HCT116 (cell line): ENCODE measurements at regions not wholly inside any gene's neighbourhood (a gene's known extent, or its start where the extent isn't known, plus 50 kb on each side); places are given as distances from the start of the nearest gene placed in this dataset.
"Not testable (repeated sequence)": the region's sequence is repeated elsewhere in the genome, so short reads cannot be mapped to it uniquely, and the experiment has no call there.

Experiments
- EZH2phosphoT487 ChIP-seq: fragments of 200-600 bp; IDR thresholded peaks from 2 replicates; pipeline ENCODE4 v1.6.1; 2018; ENCODE audit warnings: antibody characterized with exemption, borderline replicate concordance
- POLR2AphosphoS5 ChIP-seq: IDR thresholded peaks from 2 replicates; pipeline ENCODE4 v1.6.1; 2011; ENCODE audit warnings: mild to moderate bottlenecking, low read depth, low read length, moderate library complexity
- RAD21 ChIP-seq: IDR thresholded peaks from 2 replicates; pipeline ENCODE4 v1.6.1; 2012; ENCODE audit warnings: low read depth, mild to moderate bottlenecking
- SRF ChIP-seq: IDR thresholded peaks from 2 replicates; pipeline ENCODE4 v1.6.1; 2012; ENCODE audit warnings: low read depth
- TCF7L2 ChIP-seq: IDR thresholded peaks from 2 replicates; pipeline ENCODE4 v1.7.0; 2011; ENCODE audit warnings: borderline replicate concordance, inconsistent platforms; ENCODE audit not compliant: insufficient read depth, insufficient read length; ENCODE audit errors: extremely low read depth
- ZBTB33 ChIP-seq: IDR thresholded peaks from 2 replicates; pipeline ENCODE4 v1.6.1; 2011; ENCODE audit warnings: mild to moderate bottlenecking, low read length, moderate library complexity; ENCODE audit not compliant: insufficient replicate concordance; ENCODE audit errors: extremely low read depth
- TF ChIP-seq, protein P1 (sequence below), 3 experiments: fragments of 200-600 bp in 1 of 3; sonication (generic) in 1 of 3; IDR thresholded peaks in 2 of 3; conservative IDR thresholded peaks in 1 of 3; 2 replicates each; pipeline ENCODE4 v1.5.1; 2012 to 2017; ENCODE audit warnings: low read depth in 2 of 3, low read length in 2 of 3, antibody characterized with exemption in 1 of 3, borderline replicate concordance in 1 of 3, control low read depth in 1 of 3, mild to moderate bottlenecking in 1 of 3, mixed read lengths in 1 of 3, mixed run types in 1 of 3, moderate library complexity in 1 of 3; ENCODE audit not compliant: insufficient read depth in 1 of 3

- TF ChIP-seq POLR2AphosphoS5, TCF7L2, RAD21, ZBTB33, SRF, EZH2phosphoT487: not testable (repeated sequence)
- TF ChIP-seq, protein P1, sequence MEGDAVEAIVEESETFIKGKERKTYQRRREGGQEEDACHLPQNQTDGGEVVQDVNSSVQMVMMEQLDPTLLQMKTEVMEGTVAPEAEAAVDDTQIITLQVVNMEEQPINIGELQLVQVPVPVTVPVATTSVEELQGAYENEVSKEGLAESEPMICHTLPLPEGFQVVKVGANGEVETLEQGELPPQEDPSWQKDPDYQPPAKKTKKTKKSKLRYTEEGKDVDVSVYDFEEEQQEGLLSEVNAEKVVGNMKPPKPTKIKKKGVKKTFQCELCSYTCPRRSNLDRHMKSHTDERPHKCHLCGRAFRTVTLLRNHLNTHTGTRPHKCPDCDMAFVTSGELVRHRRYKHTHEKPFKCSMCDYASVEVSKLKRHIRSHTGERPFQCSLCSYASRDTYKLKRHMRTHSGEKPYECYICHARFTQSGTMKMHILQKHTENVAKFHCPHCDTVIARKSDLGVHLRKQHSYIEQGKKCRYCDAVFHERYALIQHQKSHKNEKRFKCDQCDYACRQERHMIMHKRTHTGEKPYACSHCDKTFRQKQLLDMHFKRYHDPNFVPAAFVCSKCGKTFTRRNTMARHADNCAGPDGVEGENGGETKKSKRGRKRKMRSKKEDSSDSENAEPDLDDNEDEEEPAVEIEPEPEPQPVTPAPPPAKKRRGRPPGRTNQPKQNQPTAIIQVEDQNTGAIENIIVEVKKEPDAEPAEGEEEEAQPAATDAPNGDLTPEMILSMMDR (IDR thresholded peaks at IDR 0.05 in 2 of 3, conservative IDR thresholded peaks at IDR 0.05 in 1 of 3; ENCODE audit: borderline replicate concordance in 1 of 3, insufficient read depth in 1 of 3, low read depth in 2 of 3, low read length in 2 of 3) = not testable (repeated sequence)
Observed at GRCh38 chr1:121556560-121556959, 371.8 kb downstream of the SRGAP2C start.
